Activated naive CD8-positive, alpha-beta T cell treated with anti-CD3 and anti-CD28 coated beads, Interleukin-2, amount 10 ng/mL, durations not matched to agents 7 days and 5 days (primary cell): ENCODE measurements at regions not wholly inside any gene's neighbourhood (a gene's known extent, or its start where the extent isn't known, plus 50 kb on each side); places are given as distances from the start of the nearest gene placed in this dataset.

ENCODE experiments used
- ATAC-seq: fragments of 150-1000 bp; cut with Tn5 transposase; one replicate; pipeline ENCODE4 v1.10.0; 2021; ENCODE audit warnings: low read depth, moderate library complexity
- POLR2A ChIA-PET: fragments of 350-600 bp; sonication (Branson Sonifier 250); formaldehyde crosslinking; loops from one replicate; lab custom pipeline; 2021; ENCODE audit warnings: antibody characterized with exemption; lab: Charles Lee
- DNase-seq: peaks from one replicate; pipeline ENCODE4 v3.0.0; 2021
- H3K27ac Mint-ChIP-seq: one replicate; pipeline ENCODE4 v1.8.0; 2022; ENCODE audit warnings: mild to moderate bottlenecking, mixed read lengths
- H3K27me3 Mint-ChIP-seq: one replicate; pipeline ENCODE4 v1.8.0; 2022; ENCODE audit warnings: mild to moderate bottlenecking, moderate library complexity, mixed read lengths
- H3K36me3 Mint-ChIP-seq: one replicate; pipeline ENCODE4 v1.8.0; 2021; ENCODE audit warnings: mild to moderate bottlenecking, mixed read lengths
- H3K4me1 Mint-ChIP-seq: one replicate; pipeline ENCODE4 v1.8.0; 2021; ENCODE audit warnings: mixed read lengths
- H3K4me3 Mint-ChIP-seq: one replicate; pipeline ENCODE4 v1.8.0; 2022; ENCODE audit warnings: mild to moderate bottlenecking, moderate library complexity, mixed read lengths
- H3K9me3 Mint-ChIP-seq: one replicate; pipeline ENCODE4 v1.8.0; 2021; ENCODE audit warnings: mixed read lengths

DNA sequence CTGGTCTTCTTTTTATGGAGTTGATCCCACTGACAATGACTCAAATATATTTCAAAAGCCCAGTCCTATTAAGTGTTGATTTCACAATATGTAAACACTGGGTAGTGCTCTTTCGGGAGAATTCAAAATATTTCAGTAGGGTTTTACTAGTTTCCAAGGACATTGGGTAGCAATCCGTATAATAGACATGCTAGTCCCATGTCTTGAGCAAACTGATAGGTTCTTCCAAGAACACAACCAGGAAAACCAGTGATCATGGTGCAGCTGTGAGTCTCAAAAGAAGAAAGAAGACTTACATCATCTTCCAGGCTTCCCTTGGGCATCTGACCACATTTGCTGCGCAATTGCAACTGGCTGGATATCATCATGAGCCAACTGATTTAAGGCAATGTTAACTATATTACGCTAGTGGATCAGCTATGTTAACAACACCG lies 59.3 kb upstream of the APBB1IP start:
- H3K4me1 Mint-ChIP-seq = no peaks in the 10 kb centered on the region
- H3K27me3 Mint-ChIP-seq = peaks cover 3% of the 10 kb centered on the region
- no peak for DNase-seq
- H3K9me3 Mint-ChIP-seq = peaks cover 1% of the 10 kb centered on the region
- no peak overlapping the region for H3K27ac Mint-ChIP-seq
- no peaks in the 10 kb centered on the region for H3K36me3 Mint-ChIP-seq
- ATAC-seq = no peak
- POLR2A ChIA-PET = no interaction called here
- no peak overlapping the region for H3K4me3 Mint-ChIP-seq

DNA sequence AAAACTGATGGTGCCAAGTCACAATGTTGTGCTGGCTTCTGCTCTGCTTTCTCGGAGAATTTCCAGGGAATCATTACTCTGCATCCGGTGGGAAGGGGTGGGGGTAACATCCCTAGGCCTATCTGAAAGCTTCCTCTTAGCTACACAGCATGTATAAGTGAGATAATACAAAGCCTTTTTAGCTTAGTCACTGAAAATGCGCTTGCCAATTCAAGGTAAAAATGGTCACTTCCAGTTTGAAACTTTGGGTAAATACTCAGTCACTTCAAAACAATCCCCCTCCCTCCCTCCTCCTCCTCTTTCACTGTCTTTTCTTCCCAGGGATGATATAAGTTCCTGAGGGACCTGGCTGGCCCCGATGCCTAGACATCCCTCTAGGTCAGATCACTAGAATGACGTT lies 57.3 kb upstream of the APBB1IP start:
- Mint-ChIP-seq H3K36me3 (no peaks in the 10 kb centered on the region), H3K27ac (no peak overlapping the region), H3K9me3 (peaks cover 1% of the 10 kb centered on the region), H3K4me1 (no peaks in the 10 kb centered on the region), H3K27me3 (peaks cover 3% of the 10 kb centered on the region), H3K4me3 (no peak overlapping the region)
- POLR2A ChIA-PET = no interaction called here
- DNase-seq (no peak), ATAC-seq (no peak)

GRCh38 chr10:26381986-26382385 lies 56.2 kb upstream of the APBB1IP start:
- H3K4me3 Mint-ChIP-seq = no peak overlapping the region
- no peak overlapping the region for H3K27ac Mint-ChIP-seq
- no peaks in the 10 kb centered on the region for H3K27me3 Mint-ChIP-seq
- ATAC-seq (no peak), DNase-seq (no peak)
- H3K9me3 Mint-ChIP-seq = peaks cover 1% of the 10 kb centered on the region
- no peaks in the 10 kb centered on the region for H3K4me1 Mint-ChIP-seq
- POLR2A ChIA-PET = no interaction called here
- H3K36me3 Mint-ChIP-seq = no peaks in the 10 kb centered on the region

DNA sequence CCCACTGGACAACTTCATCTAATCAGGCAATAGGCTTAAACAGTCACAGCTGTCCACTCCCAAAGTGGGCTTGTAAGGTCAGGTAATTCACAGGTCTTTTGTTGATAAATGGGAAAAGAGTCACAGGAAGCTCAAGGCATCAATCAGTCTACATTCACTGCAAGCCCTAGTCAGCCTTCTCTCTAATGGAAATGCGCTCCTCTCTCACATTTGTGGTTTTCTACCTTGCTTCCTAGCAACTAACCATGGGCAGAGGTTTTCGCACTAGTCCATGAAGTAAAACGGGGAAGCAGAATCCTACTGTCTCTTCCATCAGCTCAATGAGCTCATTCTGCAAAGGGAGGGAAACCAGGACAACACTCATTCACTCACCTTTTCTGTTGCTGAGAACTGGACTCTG lies 53.5 kb upstream of the APBB1IP start:
- DNase-seq (no peak), ATAC-seq (no peak)
- no peak overlapping the region for H3K27ac Mint-ChIP-seq
- POLR2A ChIA-PET = no interaction called here
- H3K9me3 Mint-ChIP-seq = peaks cover 3% of the 10 kb centered on the region
- H3K36me3 Mint-ChIP-seq = no peaks in the 10 kb centered on the region
- no peak overlapping the region for H3K4me3 Mint-ChIP-seq
- no peaks in the 10 kb centered on the region for H3K27me3 Mint-ChIP-seq
- no peaks in the 10 kb centered on the region for H3K4me1 Mint-ChIP-seq

DNA sequence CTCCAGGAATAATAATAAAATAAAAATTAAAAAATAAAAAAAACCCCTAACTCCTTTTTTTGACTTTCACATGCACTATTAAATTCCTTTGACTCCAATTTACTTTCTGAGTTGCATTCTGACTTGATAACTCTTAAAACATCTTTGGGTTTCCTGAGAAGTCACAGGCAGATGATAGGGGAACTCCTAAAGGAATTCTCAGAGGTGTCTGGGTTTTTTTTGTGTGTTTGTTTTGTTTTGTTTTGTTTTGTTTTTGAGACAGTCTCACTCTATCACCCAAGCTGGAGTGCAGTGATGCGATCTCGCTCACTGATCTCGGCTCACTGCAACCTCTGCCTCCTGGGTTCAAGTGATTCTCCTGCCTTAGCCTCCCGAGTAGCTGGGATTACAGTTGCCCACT lies 52.7 kb upstream of the APBB1IP start:
- no peak overlapping the region for H3K4me3 Mint-ChIP-seq
- H3K27ac Mint-ChIP-seq = no peak overlapping the region
- POLR2A ChIA-PET = no interaction called here
- peaks cover 2% of the 10 kb centered on the region for H3K36me3 Mint-ChIP-seq
- H3K27me3 Mint-ChIP-seq = no peaks in the 10 kb centered on the region
- no peaks in the 10 kb centered on the region for H3K4me1 Mint-ChIP-seq
- DNase-seq (no peak), ATAC-seq (no peak)
- H3K9me3 Mint-ChIP-seq = peaks cover 7% of the 10 kb centered on the region

GRCh38 chr10:26386781-26387180 lies 51.4 kb upstream of the APBB1IP start:
- no peak overlapping the region for H3K4me3 Mint-ChIP-seq
- POLR2A ChIA-PET = no interaction called here
- H3K36me3 Mint-ChIP-seq = peaks cover 2% of the 10 kb centered on the region
- H3K27me3 Mint-ChIP-seq = peaks cover 5% of the 10 kb centered on the region
- H3K9me3 Mint-ChIP-seq = peaks cover 6% of the 10 kb centered on the region
- H3K27ac Mint-ChIP-seq = no peak overlapping the region
- ATAC-seq (no peak), DNase-seq (no peak)
- H3K4me1 Mint-ChIP-seq = no peaks in the 10 kb centered on the region
